Cardiac fibroblast (primary cell): ENCODE measurements at regions not wholly inside any gene's neighbourhood (a gene's known extent, or its start where the extent isn't known, plus 50 kb on each side); places are given as distances from the start of the nearest gene placed in this dataset.

Experiments used
- DNase-seq, 2 donors: peaks; one replicate each; pipeline versions ENCODE4 v3.0.0 to v3.0.0-alpha.2; 2010; ENCODE audit warnings: low read depth in 2 of 2
- H3K4me3 ChIP-seq, 2 donors: replicated peaks in 1 of 2; 1 replicate in 1 of 2; 2 replicates in 1 of 2; pipeline ENCODE4 v1.5.1; 2011; ENCODE audit warnings: low read depth in 2 of 2, low read length in 2 of 2, mild to moderate bottlenecking in 2 of 2, moderate library complexity in 1 of 2
- TF ChIP-seq, protein P1 (sequence below): IDR thresholded peaks from one replicate; pipeline ENCODE4 v1.5.1; 2011; ENCODE audit warnings: low read depth, mild to moderate bottlenecking, low read length, inconsistent platforms

DNA sequence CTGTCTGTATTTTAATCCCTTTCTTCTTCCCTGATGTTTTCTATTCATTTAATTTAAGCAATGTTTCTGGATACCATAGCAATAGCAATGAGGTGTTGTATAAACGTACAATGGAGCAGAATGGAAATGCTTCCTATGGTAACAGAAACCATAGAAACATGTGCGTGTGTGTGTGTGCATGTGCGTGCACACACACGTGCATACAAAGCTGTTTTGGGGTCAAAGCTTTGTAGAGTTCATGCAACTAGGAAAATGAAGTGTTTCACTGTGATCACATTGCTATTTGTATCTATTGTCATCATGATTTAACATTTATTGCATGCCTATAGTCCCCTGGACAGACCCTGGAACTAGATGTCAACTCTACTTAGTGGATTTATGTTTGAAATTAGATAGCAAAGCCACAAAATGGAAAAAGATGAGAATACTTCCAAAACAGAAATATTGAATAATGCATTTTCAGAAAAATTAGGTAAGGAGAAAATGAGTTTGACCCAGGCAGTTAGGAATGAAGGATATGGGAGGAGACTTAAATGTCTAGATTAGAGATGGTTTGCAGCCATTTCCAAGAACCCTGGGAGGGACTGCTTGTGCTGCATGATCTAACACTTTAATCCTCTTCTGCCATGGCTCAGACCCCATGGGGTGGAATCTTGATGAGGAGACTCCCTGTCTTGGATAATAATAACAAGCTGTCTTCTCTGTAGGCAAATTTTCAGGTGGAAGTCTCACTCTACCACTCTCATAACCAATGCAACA lies 124.4 kb downstream of the TRMT11 start:
- TF ChIP-seq, protein P1, sequence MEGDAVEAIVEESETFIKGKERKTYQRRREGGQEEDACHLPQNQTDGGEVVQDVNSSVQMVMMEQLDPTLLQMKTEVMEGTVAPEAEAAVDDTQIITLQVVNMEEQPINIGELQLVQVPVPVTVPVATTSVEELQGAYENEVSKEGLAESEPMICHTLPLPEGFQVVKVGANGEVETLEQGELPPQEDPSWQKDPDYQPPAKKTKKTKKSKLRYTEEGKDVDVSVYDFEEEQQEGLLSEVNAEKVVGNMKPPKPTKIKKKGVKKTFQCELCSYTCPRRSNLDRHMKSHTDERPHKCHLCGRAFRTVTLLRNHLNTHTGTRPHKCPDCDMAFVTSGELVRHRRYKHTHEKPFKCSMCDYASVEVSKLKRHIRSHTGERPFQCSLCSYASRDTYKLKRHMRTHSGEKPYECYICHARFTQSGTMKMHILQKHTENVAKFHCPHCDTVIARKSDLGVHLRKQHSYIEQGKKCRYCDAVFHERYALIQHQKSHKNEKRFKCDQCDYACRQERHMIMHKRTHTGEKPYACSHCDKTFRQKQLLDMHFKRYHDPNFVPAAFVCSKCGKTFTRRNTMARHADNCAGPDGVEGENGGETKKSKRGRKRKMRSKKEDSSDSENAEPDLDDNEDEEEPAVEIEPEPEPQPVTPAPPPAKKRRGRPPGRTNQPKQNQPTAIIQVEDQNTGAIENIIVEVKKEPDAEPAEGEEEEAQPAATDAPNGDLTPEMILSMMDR = no peak
- no peak for DNase-seq
- H3K4me3 ChIP-seq = no peak overlapping the region

DNA sequence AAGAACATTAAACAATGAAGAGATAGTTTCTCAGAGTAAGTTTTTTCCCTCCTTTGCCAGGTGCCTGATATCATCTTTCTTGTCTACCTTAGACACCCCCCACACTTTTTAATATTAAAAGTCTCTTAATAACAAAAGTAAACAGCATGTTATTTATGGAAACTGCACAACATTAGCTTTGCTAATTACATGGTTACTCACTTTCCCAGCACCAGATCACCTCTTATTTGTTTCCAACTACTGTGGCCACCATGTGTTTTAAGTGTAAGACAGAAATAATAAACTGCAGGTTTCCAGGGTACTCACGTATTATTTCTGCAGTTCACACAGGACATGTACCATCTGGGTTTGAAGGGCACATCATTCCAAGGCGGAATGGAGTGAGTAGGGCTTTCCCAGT lies 125.0 kb downstream of the TRMT11 start:
- TF ChIP-seq, protein P1 = no peak
- no peak overlapping the region for H3K4me3 ChIP-seq
- DNase-seq = no peak

DNA sequence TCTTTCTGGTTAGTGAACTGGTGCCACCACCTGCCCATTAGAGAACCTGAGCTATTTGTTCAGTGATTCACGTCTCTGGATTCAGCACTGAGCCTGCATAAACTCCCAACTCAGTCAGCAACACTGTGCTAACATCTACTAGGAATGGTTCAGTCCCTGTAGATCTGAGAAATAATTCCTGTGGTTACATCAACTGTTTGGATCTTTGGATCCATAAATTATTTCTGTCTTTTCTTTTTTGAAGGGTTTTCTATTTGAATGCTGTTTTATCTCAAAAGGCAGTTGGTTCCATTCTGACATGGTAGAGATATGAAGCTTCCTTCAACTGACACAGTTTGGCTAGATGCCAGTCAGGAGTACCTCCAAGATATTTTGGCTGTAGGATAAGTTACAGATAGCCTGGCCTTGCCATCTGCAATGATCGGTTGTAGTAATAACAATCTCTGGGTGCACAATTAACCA lies 125.9 kb downstream of the TRMT11 start:
- TF ChIP-seq, protein P1 = no peak
- DNase-seq = peak; percentile 14 to 47
- no peak overlapping the region for H3K4me3 ChIP-seq

DNA sequence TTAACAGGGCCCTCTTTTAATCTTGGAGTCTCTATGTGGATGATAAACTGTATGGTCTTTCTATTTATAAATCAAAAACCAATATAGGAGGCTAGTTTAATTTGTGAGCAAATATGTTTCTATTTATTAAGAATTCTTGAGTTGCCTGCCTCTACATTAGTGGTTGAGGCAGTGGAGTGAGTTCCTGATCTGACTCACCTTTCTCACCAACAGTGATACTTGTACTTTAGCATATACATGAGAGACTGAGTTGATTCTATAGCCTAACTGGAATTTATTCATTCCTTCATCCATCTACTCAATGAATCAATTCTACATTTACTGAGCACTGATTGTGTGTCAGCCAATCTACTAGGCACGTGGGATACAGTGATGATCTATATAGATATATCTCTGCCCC lies 126.9 kb downstream of the TRMT11 start:
- no peak overlapping the region for H3K4me3 ChIP-seq
- no peak for DNase-seq
- TF ChIP-seq, protein P1 = no peak

DNA sequence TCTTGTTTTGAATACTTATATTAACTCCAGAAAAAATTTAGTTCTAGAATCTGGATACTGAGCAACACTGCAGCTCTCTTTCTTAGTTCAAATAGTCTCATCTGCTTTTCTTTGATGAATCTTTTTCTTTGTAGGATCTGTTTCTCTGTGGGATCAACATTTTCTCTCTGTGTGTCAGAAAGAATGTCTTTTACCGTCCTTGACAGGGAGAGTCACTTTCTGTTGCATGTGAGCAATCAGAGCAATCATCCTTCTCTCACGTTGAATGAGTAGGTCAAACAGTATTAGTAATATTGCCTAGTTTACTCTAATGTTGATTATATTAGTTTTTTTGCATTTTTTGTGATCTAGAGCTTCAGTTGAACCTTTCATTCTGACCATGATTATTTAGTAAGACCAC lies 130.9 kb downstream of the TRMT11 start:
- peak in 1 of 2 donors; percentile 8 for DNase-seq
- TF ChIP-seq, protein P1 = no peak
- no peak overlapping the region for H3K4me3 ChIP-seq

DNA sequence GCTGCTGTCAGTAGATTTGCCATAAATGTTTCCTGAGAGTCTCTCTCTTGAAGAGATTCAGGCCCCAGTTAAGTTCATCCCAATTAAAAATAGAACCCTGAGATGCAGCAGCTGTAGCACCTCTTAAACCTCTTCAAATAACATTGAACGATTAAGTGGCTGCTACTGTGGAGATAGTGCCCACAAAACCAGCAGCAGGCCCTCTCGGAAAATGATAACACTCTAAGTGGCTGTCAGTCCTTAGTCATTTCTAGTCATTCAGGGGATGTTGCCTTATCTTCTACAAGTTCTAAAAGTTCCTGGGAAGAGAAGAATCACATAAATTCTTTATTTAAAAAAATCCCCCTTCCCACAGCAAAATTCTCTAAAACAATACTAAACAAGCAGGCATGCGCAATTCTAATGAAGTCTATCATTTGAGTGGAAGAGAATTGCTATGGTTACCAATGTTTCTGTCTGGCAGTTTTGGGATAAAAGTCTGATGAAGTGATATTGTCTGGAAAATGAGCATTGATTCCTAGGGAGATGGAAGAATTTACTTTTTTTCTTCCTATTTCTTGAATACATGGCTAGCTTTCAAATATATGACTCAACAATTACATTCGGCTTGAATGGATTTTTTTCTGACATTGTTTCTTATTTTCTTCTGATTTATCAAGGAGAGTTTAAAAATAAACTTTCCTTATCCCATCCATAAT lies 131.9 kb downstream of the TRMT11 start:
- TF ChIP-seq, protein P1 = no peak
- no peak overlapping the region for H3K4me3 ChIP-seq
- peak; percentile 27 to 28 for DNase-seq
